ENCODE measurements at regions not wholly inside any gene's neighbourhood (a gene's known extent, or its start where the extent isn't known, plus 50 kb on each side); places are given as distances from the start of the nearest gene placed in this dataset.

DNA sequence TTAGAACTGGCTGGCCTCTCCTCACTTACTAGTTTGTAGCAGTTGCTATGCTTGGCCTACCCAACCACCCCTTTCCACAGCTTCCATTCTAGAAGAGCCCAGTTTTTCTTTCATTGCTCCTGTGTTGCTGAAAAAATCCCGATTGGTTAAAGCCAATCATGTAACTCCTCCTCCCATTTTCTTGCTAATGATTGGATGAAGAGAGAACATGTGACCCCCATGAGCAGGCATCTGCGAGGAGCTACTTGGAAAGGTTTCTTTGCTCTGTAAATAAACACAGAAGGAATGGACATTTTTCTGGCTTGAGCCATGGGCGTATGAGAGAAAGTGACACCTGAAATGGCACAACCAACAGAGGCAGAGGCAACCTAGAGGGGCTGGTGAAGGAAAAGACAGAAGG is 773.8 kb upstream of the TBX3 start:
- peaks cover 12 to 13% (median 12%) of the 10 kb centered on the region in 3 donors for H3K27me3 Mint-ChIP-seq (ENCODE audit: low read depth in 3 of 3)

DNA sequence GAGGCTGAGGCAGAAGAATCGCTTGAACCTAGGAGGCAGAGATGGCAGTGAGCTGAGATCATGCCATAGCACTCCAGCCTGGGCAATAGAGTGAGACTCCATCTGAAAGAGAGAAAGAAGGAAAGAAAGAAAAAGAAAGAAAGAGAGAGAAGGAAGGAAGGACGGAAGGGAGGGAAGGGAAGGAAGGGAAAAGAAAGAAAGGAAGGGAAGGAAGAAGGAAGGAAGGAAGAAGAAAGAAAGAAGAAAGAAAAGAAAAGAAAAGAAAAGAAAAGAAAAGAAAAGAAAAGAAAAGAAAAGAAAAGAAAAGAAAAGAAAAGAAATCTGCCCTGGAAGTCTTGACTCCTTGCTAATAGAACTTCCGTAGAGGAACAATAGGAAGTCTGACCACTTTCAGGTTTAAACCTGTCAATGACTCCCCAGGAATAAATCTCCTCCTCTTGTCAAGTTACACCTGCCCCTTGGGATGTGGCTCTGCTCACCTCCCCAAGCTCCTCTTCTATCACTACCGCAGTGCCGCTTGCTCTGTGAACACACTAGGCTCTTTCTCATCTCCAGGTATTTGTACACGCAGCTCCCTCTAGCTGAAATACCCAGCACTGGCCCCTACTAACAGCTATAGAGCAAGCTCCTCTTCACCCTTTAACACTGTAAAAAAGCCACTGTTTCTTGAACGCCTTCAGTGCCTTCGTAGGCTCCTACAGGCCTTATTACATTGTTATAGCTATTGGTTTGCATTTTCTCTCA is 773.1 kb upstream of the TBX3 start:
- no peaks in the 10 kb centered on the region for H4K20me1 ChIP-seq (ENCODE audit: insufficient read depth, low read length)
- DNase-seq = no peak
- Mint-ChIP-seq H3K27ac (no peak overlapping the region), H3K9me3 (peaks cover 0 to 8% (median 0%) of the 10 kb centered on the region in 7 donors), H3K4me3 (no peak overlapping the region), H3K4me1 (no peaks in the 10 kb centered on the region), H3K36me3 (no peaks in the 10 kb centered on the region), H3K27me3 (ENCODE audit: low read depth in 3 of 3) (peaks cover 17 to 20% (median 19%) of the 10 kb centered on the region in 3 donors)
- H3K9me3 ChIP-seq (replicated peaks in 1 of 2; ENCODE audit: control insufficient read depth in 1 of 2, insufficient read depth in 1 of 2, low read length in 2 of 2) = no peaks in the 10 kb centered on the region
- no peak overlapping the region for H3K4me3 ChIP-seq (replicated peaks in 1 of 3; ENCODE audit: low read depth in 2 of 3, low read length in 3 of 3)
- no peak overlapping the region for H3K9ac ChIP-seq (ENCODE audit: insufficient read depth, low read length, poor library complexity, severe bottlenecking)
- no peak overlapping the region for H3K27ac ChIP-seq (ENCODE audit: low read depth in 1 of 2, low read length in 2 of 2)
- no peaks in the 10 kb centered on the region for H3K36me3 ChIP-seq (replicated peaks in 1 of 2; ENCODE audit: control insufficient read depth in 1 of 2, insufficient read depth in 2 of 2, low read length in 2 of 2)
- H3K27me3 ChIP-seq (ENCODE audit: control insufficient read depth in 2 of 2, insufficient read depth in 2 of 2, low read length in 2 of 2) = peaks cover 6 to 12% of the 10 kb centered on the region in 2 donors
- WGBS (ENCODE audit: insufficient coverage) = 80% methylated on average over 4 of the region's 8 CpGs
- no peaks in the 10 kb centered on the region for H3K4me1 ChIP-seq (ENCODE audit: control insufficient read depth in 1 of 2, insufficient read depth in 2 of 2, low read length in 2 of 2)
- intact Hi-C loops (cut with micrococcal nuclease) = no loop called here
- H3K4me2 ChIP-seq (replicated peaks; ENCODE audit: extremely low read depth, low read length, poor library complexity, severe bottlenecking) = no peak overlapping the region
- TF ChIP-seq, protein P1, sequence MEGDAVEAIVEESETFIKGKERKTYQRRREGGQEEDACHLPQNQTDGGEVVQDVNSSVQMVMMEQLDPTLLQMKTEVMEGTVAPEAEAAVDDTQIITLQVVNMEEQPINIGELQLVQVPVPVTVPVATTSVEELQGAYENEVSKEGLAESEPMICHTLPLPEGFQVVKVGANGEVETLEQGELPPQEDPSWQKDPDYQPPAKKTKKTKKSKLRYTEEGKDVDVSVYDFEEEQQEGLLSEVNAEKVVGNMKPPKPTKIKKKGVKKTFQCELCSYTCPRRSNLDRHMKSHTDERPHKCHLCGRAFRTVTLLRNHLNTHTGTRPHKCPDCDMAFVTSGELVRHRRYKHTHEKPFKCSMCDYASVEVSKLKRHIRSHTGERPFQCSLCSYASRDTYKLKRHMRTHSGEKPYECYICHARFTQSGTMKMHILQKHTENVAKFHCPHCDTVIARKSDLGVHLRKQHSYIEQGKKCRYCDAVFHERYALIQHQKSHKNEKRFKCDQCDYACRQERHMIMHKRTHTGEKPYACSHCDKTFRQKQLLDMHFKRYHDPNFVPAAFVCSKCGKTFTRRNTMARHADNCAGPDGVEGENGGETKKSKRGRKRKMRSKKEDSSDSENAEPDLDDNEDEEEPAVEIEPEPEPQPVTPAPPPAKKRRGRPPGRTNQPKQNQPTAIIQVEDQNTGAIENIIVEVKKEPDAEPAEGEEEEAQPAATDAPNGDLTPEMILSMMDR (IDR thresholded peaks at IDR 0.05) = no peak
- no peaks in the 10 kb centered on the region for H3K79me2 ChIP-seq (ENCODE audit: insufficient read depth, low read length)
- H2AFZ ChIP-seq (ENCODE audit: insufficient read depth, low read depth, low read length, poor library complexity, severe bottlenecking) = no peak overlapping the region

More for the DNA sequence above, 773.8 kb upstream of the TBX3 start:
- no peak overlapping the region for H3K27ac ChIP-seq (ENCODE audit: low read depth in 1 of 2, low read length in 2 of 2)
- H3K36me3 Mint-ChIP-seq = no peaks in the 10 kb centered on the region
- no peak overlapping the region for H3K4me3 Mint-ChIP-seq
- H3K9ac ChIP-seq (ENCODE audit: insufficient read depth, low read length, poor library complexity, severe bottlenecking) = no peak overlapping the region
- no peak overlapping the region for H3K4me3 ChIP-seq (replicated peaks in 1 of 3; ENCODE audit: low read depth in 2 of 3, low read length in 3 of 3)
- H3K27ac Mint-ChIP-seq = no peak overlapping the region
- H2AFZ ChIP-seq (ENCODE audit: insufficient read depth, low read depth, low read length, poor library complexity, severe bottlenecking) = no peak overlapping the region
- peaks cover 0 to 5% of the 10 kb centered on the region in 2 donors for H3K27me3 ChIP-seq (ENCODE audit: control insufficient read depth in 2 of 2, insufficient read depth in 2 of 2, low read length in 2 of 2)
- WGBS (ENCODE audit: insufficient coverage) = 89% methylated on average over 2 of the region's 3 CpGs
- TF ChIP-seq, protein P1 (IDR thresholded peaks at IDR 0.05) = no peak
- peaks cover 0 to 8% (median 0%) of the 10 kb centered on the region in 7 donors for H3K9me3 Mint-ChIP-seq
- H3K4me2 ChIP-seq (replicated peaks; ENCODE audit: extremely low read depth, low read length, poor library complexity, severe bottlenecking) = no peak overlapping the region
- DNase-seq = no peak
- H3K79me2 ChIP-seq (ENCODE audit: insufficient read depth, low read length) = no peaks in the 10 kb centered on the region
- no peaks in the 10 kb centered on the region for H3K36me3 ChIP-seq (replicated peaks in 1 of 2; ENCODE audit: control insufficient read depth in 1 of 2, insufficient read depth in 2 of 2, low read length in 2 of 2)
- no peaks in the 10 kb centered on the region for H3K4me1 Mint-ChIP-seq
- intact Hi-C loops (cut with micrococcal nuclease) = no loop called here
- H4K20me1 ChIP-seq (ENCODE audit: insufficient read depth, low read length) = no peaks in the 10 kb centered on the region
- H3K4me1 ChIP-seq (ENCODE audit: control insufficient read depth in 1 of 2, insufficient read depth in 2 of 2, low read length in 2 of 2) = no peaks in the 10 kb centered on the region
- H3K9me3 ChIP-seq (replicated peaks in 1 of 2; ENCODE audit: control insufficient read depth in 1 of 2, insufficient read depth in 1 of 2, low read length in 2 of 2) = no peaks in the 10 kb centered on the region
